ENCODE measurements at regions not wholly inside any gene's neighbourhood (a gene's known extent, or its start where the extent isn't known, plus 50 kb on each side); places are given as distances from the start of the nearest gene placed in this dataset.

DNA sequence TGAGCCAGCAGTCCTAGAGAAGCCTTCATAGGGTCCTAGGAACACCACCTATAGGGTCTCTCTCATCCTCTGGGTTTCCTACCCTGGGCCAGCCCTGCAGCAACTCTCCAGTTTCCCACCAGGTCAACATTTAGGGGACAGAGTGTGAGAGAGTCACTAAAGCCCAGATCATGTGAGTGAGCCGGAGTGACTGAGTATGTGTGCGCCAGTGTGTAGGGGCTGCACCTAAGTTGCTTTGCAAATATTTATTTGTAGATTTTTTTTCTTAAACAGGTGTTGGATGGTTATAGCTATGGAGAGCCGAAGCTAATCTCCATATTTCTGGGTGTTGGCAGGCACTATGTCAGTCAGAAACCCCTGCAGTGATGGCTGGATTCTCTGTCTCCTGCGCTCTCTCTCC, 232.5 kb upstream of the NCAM1 start:
- H3K4me3 ChIP-seq (replicated peaks in 1 of 3; ENCODE audit: insufficient read depth in 1 of 3, low read depth in 2 of 3, low read length in 3 of 3), result no peak overlapping the region
- ATAC-seq (no peak), DNase-seq (ENCODE audit: low spot score) (no peak), FAIRE-seq (no peak)
- CTCF ChIA-PET (ENCODE audit: low intra/inter-chr PET ratio, low total read pairs), result no interaction called here
- H3K27ac ChIP-seq (ENCODE audit: extremely low read length, insufficient read depth, low read length), result no peak overlapping the region
- no peaks in the 10 kb centered on the region for H4K20me1 ChIP-seq (ENCODE audit: insufficient read depth, low read length)
- in situ Hi-C loops (cut with HindIII; ENCODE audit: extremely low pct_ligation_motif_present, low pct_unique_long_range_greater_than_20kb) (no loop called here), intact Hi-C loops (cut with micrococcal nuclease; ENCODE audit: unreplicated experiment) (no loop called here)
- no peak overlapping the region for H3K9ac ChIP-seq (ENCODE audit: insufficient read depth, low read depth, low read length)
- BruUV-seq (replicated peaks), result no TSS peak
- no peaks in the 10 kb centered on the region for H3K36me3 ChIP-seq (replicated peaks in 1 of 2; ENCODE audit: control insufficient read depth in 1 of 2, insufficient read depth in 2 of 2, low read length in 2 of 2)
- H3K9me3 ChIP-seq (ENCODE audit: low read length), result no peaks in the 10 kb centered on the region
- POLR2A ChIA-PET, result no interaction called here
- H3K4me2 ChIP-seq (ENCODE audit: low read depth, low read length), result no peak overlapping the region
- 17% methylated on average over 4 of the region's 4 CpGs for WGBS (ENCODE audit: low lambda C conversion rate)
- H3K4me1 ChIP-seq (ENCODE audit: insufficient read depth, low read length), result no peaks in the 10 kb centered on the region
- no peaks in the 10 kb centered on the region; a peak in 1 of 5 replicates for H3K27me3 ChIP-seq (ENCODE audit: control insufficient read depth in 1 of 2, insufficient read depth in 2 of 2, low read length in 2 of 2)
- no peaks in the 10 kb centered on the region for H3K79me2 ChIP-seq (ENCODE audit: insufficient read depth, low read length)
- H2AFZ ChIP-seq (ENCODE audit: low read length), result no peak overlapping the region
- TF ChIP-seq ZNF607 (CRISPR knock-in tag; IDR thresholded peaks at IDR 0.05; ENCODE audit: borderline replicate concordance), result no peak
- TF ChIP-seq, protein P1, sequence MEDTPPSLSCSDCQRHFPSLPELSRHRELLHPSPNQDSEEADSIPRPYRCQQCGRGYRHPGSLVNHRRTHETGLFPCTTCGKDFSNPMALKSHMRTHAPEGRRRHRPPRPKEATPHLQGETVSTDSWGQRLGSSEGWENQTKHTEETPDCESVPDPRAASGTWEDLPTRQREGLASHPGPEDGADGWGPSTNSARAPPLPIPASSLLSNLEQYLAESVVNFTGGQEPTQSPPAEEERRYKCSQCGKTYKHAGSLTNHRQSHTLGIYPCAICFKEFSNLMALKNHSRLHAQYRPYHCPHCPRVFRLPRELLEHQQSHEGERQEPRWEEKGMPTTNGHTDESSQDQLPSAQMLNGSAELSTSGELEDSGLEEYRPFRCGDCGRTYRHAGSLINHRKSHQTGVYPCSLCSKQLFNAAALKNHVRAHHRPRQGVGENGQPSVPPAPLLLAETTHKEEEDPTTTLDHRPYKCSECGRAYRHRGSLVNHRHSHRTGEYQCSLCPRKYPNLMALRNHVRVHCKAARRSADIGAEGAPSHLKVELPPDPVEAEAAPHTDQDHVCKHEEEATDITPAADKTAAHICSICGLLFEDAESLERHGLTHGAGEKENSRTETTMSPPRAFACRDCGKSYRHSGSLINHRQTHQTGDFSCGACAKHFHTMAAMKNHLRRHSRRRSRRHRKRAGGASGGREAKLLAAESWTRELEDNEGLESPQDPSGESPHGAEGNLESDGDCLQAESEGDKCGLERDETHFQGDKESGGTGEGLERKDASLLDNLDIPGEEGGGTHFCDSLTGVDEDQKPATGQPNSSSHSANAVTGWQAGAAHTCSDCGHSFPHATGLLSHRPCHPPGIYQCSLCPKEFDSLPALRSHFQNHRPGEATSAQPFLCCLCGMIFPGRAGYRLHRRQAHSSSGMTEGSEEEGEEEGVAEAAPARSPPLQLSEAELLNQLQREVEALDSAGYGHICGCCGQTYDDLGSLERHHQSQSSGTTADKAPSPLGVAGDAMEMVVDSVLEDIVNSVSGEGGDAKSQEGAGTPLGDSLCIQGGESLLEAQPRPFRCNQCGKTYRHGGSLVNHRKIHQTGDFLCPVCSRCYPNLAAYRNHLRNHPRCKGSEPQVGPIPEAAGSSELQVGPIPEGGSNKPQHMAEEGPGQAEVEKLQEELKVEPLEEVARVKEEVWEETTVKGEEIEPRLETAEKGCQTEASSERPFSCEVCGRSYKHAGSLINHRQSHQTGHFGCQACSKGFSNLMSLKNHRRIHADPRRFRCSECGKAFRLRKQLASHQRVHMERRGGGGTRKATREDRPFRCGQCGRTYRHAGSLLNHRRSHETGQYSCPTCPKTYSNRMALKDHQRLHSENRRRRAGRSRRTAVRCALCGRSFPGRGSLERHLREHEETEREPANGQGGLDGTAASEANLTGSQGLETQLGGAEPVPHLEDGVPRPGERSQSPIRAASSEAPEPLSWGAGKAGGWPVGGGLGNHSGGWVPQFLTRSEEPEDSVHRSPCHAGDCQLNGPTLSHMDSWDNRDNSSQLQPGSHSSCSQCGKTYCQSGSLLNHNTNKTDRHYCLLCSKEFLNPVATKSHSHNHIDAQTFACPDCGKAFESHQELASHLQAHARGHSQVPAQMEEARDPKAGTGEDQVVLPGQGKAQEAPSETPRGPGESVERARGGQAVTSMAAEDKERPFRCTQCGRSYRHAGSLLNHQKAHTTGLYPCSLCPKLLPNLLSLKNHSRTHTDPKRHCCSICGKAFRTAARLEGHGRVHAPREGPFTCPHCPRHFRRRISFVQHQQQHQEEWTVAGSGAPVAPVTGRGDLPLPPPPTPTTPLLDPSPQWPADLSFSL (CRISPR knock-in tag; IDR thresholded peaks at IDR 0.05), result no peak
- no peak for TF ChIP-seq DPF2 (CRISPR knock-in tag; IDR thresholded peaks at IDR 0.05; ENCODE audit: borderline replicate concordance, low read depth)
- no peak for TF ChIP-seq JUN (CRISPR knock-in tag; IDR thresholded peaks at IDR 0.05)
- no peak for TF ChIP-seq ZKSCAN5 (CRISPR knock-in tag; IDR thresholded peaks at IDR 0.05)
- TF ChIP-seq, protein P2, sequence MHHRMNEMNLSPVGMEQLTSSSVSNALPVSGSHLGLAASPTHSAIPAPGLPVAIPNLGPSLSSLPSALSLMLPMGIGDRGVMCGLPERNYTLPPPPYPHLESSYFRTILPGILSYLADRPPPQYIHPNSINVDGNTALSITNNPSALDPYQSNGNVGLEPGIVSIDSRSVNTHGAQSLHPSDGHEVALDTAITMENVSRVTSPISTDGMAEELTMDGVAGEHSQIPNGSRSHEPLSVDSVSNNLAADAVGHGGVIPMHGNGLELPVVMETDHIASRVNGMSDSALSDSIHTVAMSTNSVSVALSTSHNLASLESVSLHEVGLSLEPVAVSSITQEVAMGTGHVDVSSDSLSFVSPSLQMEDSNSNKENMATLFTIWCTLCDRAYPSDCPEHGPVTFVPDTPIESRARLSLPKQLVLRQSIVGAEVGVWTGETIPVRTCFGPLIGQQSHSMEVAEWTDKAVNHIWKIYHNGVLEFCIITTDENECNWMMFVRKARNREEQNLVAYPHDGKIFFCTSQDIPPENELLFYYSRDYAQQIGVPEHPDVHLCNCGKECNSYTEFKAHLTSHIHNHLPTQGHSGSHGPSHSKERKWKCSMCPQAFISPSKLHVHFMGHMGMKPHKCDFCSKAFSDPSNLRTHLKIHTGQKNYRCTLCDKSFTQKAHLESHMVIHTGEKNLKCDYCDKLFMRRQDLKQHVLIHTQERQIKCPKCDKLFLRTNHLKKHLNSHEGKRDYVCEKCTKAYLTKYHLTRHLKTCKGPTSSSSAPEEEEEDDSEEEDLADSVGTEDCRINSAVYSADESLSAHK (CRISPR knock-in tag; IDR thresholded peaks at IDR 0.05; ENCODE audit: borderline replicate concordance), result no peak
- no peak for TF ChIP-seq FOSL2 (CRISPR knock-in tag; IDR thresholded peaks at IDR 0.05)
- no peak for TF ChIP-seq EHMT2 (IDR thresholded peaks at IDR 0.05; ENCODE audit: borderline replicate concordance, low read depth, low read length)
- TF ChIP-seq, protein P3, sequence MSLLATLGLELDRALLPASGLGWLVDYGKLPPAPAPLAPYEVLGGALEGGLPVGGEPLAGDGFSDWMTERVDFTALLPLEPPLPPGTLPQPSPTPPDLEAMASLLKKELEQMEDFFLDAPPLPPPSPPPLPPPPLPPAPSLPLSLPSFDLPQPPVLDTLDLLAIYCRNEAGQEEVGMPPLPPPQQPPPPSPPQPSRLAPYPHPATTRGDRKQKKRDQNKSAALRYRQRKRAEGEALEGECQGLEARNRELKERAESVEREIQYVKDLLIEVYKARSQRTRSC (CRISPR knock-in tag; IDR thresholded peaks at IDR 0.05; ENCODE audit: low read depth), result no peak
- TF ChIP-seq ZNF350 (CRISPR knock-in tag; IDR thresholded peaks at IDR 0.05; ENCODE audit: borderline replicate concordance, low read depth), result no peak
- TF ChIP-seq ZFP41 (CRISPR knock-in tag; IDR thresholded peaks at IDR 0.05; ENCODE audit: borderline replicate concordance), result no peak
- TF ChIP-seq ZNF605 (CRISPR knock-in tag; IDR thresholded peaks at IDR 0.05), result no peak
- no peak for TF ChIP-seq REL (CRISPR knock-in tag; conservative IDR thresholded peaks at IDR 0.05)
- no peak for TF ChIP-seq ZNF260 (CRISPR knock-in tag; IDR thresholded peaks at IDR 0.05; ENCODE audit: borderline replicate concordance, low read depth)

Data from HepG2 (cell line).